ENCODE measurements at regions not wholly inside any gene's neighbourhood (a gene's known extent, or its start where the extent isn't known, plus 50 kb on each side); places are given as distances from the start of the nearest gene placed in this dataset.

DNA sequence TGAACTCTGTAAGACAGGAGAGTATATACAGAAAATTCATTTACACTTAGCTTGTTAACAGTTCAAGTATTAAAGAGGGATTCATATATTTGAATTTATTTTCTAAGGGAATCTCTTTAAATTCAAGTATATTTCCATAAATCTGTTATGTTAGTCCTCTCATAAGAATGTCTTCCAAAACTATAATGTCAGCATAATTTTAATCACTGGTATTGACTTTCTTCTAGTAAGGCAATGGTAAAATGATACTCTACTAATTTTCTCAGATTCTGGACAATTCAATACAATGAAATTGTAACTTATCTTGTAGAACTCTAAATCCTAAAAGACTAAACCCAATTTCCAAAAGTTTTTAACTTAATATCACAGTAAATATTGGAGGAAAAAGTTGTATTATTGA lies 66.3 kb upstream of the EPHA6 start:
- TF ChIP-seq, protein P1, sequence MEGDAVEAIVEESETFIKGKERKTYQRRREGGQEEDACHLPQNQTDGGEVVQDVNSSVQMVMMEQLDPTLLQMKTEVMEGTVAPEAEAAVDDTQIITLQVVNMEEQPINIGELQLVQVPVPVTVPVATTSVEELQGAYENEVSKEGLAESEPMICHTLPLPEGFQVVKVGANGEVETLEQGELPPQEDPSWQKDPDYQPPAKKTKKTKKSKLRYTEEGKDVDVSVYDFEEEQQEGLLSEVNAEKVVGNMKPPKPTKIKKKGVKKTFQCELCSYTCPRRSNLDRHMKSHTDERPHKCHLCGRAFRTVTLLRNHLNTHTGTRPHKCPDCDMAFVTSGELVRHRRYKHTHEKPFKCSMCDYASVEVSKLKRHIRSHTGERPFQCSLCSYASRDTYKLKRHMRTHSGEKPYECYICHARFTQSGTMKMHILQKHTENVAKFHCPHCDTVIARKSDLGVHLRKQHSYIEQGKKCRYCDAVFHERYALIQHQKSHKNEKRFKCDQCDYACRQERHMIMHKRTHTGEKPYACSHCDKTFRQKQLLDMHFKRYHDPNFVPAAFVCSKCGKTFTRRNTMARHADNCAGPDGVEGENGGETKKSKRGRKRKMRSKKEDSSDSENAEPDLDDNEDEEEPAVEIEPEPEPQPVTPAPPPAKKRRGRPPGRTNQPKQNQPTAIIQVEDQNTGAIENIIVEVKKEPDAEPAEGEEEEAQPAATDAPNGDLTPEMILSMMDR (IDR thresholded peaks at IDR 0.05) = no peak
- TF ChIP-seq POLR2AphosphoS5 (IDR thresholded peaks at IDR 0.05) = no peak

Measured in upper lobe of left lung (tissue), 4 donors.